Heart left ventricle (tissue), 16 donors: ENCODE measurements at regions not wholly inside any gene's neighbourhood (a gene's known extent, or its start where the extent isn't known, plus 50 kb on each side); places are given as distances from the start of the nearest gene placed in this dataset.
"Not testable (repeated sequence)": the region's sequence is repeated elsewhere in the genome, so short reads cannot be mapped to it uniquely, and the experiment has no call there.

Experiments
- ATAC-seq, 4 donors: fragments of 200-7000 bp; cut with Tn5 transposase; one replicate each; pipeline ENCODE4 v1.9.1; 2020 to 2022; ENCODE audit warnings: moderate library complexity in 4 of 4, mild to moderate bottlenecking in 3 of 4, moderate number of reproducible peaks in 1 of 4
- DNase-seq, 5 donors: peaks; one replicate each; pipeline ENCODE4 v3.0.0-alpha.2; 2020
- H3K27ac ChIP-seq, 12 donors: fragments of 200-600 bp; sonication (generic) in 4 of 12; one replicate each; pipeline versions ENCODE4 v1.5.0 to v1.8.0; 2016 to 2022; ENCODE audit warnings: mild to moderate bottlenecking in 2 of 12
- H3K27me3 ChIP-seq, 9 donors: fragments of 200-600 bp; sonication (generic) in 2 of 9; one replicate each; pipeline versions ENCODE4 v1.5.1 to v1.8.0; 2016 to 2022; ENCODE audit warnings: mild to moderate bottlenecking in 3 of 9
- H3K36me3 ChIP-seq, 9 donors: fragments of 200-600 bp; sonication (generic) in 2 of 9; one replicate each; pipeline versions ENCODE4 v1.5.0 to v1.8.0; 2018 to 2022; ENCODE audit warnings: mild to moderate bottlenecking in 2 of 9
- H3K4me1 ChIP-seq, 12 donors: fragments of 200-600 bp; sonication (generic) in 4 of 12; one replicate each; pipeline versions ENCODE4 v1.5.0 to v1.8.0; 2016 to 2022; ENCODE audit warnings: mild to moderate bottlenecking in 3 of 12
- H3K4me3 ChIP-seq, 12 donors: fragments of 200-600 bp; sonication (generic) in 4 of 12; one replicate each; pipeline versions ENCODE4 v1.5.0 to v1.8.0; 2017 to 2022; ENCODE audit warnings: mild to moderate bottlenecking in 9 of 12, moderate library complexity in 4 of 12
- H3K9me3 ChIP-seq, 12 donors: fragments of 200-600 bp; sonication (generic) in 4 of 12; one replicate each; pipeline versions ENCODE4 v1.5.0 to v1.8.0; 2016 to 2022; ENCODE audit warnings: mild to moderate bottlenecking in 1 of 12
- CTCF ChIP-seq, 12 donors: fragments of 200-600 bp; sonication (generic) in 4 of 12; IDR thresholded peaks; one replicate each; pipeline versions ENCODE4 v1.5.0 to v1.8.0; 2018 to 2022; ENCODE audit warnings: antibody characterized with exemption in 12 of 12, mild to moderate bottlenecking in 5 of 12
- POLR2A ChIP-seq, 2 donors: fragments of 450-650 bp; IDR thresholded peaks; one replicate each; pipeline ENCODE4 v1.6.1; 2017; ENCODE audit warnings: antibody characterized with exemption in 2 of 2, mild to moderate bottlenecking in 2 of 2, moderate library complexity in 2 of 2
- WGBS, 4 donors: extraction: QIAGEN DNeasy Blood & Tissue Kit in 2 of 4; methylation state at CpG; one replicate each; pipeline versions ENCODE4 v1.1.5 to v1.1.7; 2013 to 2018; 5-methylcytosine and 5-hydroxymethylcytosine counted together
- intact Hi-C, 10 donors: fragments of 100-400 bp; cut with DNase I; formaldehyde crosslinking; loops; one replicate each; pipeline versions ENCODE4 v1.11.1 to v1.14.2; 2022
- donor health status: ischemic (EF 13 %, LVEDD 7.1; RV severe dilation, severe dysfunction).
- donor health status: healthy with polysubstance abuse.
- donor health status: DM: no; HTN: yes; CAD: no.
- donor health status: DM: no; HTN: no; CAD: no.
- donor health status: ischemic (EF 25% LVEDD 6.9; RV normal size, moderate dysfunction).
- donor health status: ischemic (EF 25% LVEDD 5.7; RV mildly dilated, moderate dysfunction).
- donor health status: healthy.
- donor health status: DM: yes; HTN: yes; CAD: no.
- donor health status: ischemic (EF 35%, LVEDD 5.7; RV mildly dilated, moderate dysfunction).
- donor health status: nonischemic (EF 11% LVEDD 7.7; RV severe dilation, severe dysfunction).
- donor health status: DM: yes; HTN: yes; CAD: no.
- donor health status: PGD.
- donor health status: ischemic (EF 29% LVEDD 5.4; RV normal size, mild dysfunction).
- donor health status: nonischemic (EF 23%, LVEDD 6.1; RV moderate dilation, normal function).

- no peak overlapping the region for H3K4me3 ChIP-seq
- intact Hi-C loops = no loop called here
- no peaks in the 10 kb centered on the region for H3K4me1 ChIP-seq
- no peak overlapping the region for H3K27ac ChIP-seq
- H3K36me3 ChIP-seq = no peaks in the 10 kb centered on the region
- H3K27me3 ChIP-seq = no peaks in the 10 kb centered on the region
- no peak for ATAC-seq
- no peak for TF ChIP-seq POLR2A (IDR thresholded peaks at IDR 0.05)
- no peak for TF ChIP-seq CTCF (IDR thresholded peaks at IDR 0.05)
- H3K9me3 ChIP-seq = peaks cover 0 to 14% (median 0%) of the 10 kb centered on the region in 12 donors
- no peak for DNase-seq
- WGBS, 4 donors = 67 to 90% (median 78%) methylated on average over 2 of the region's 2 CpGs
Observed at GRCh38 chr6:67433124-67433523, 1202.0 kb upstream of the ADGRB3 start.

- no peak for TF ChIP-seq CTCF (IDR thresholded peaks at IDR 0.05)
- no peak for TF ChIP-seq POLR2A (IDR thresholded peaks at IDR 0.05)
- peaks cover 0 to 14% (median 0%) of the 10 kb centered on the region in 12 donors for H3K9me3 ChIP-seq
- WGBS, 4 donors = 44 to 53% (median 47%) methylated on average over 6 of the region's 6 CpGs
- H3K4me1 ChIP-seq = no peaks in the 10 kb centered on the region
- no peak for DNase-seq
- H3K36me3 ChIP-seq = no peaks in the 10 kb centered on the region
- intact Hi-C loops = no loop called here
- H3K4me3 ChIP-seq = no peak overlapping the region
- no peak for ATAC-seq
- H3K27ac ChIP-seq = no peak overlapping the region
- no peaks in the 10 kb centered on the region for H3K27me3 ChIP-seq
Observed at GRCh38 chr6:67431076-67431475, 1204.0 kb upstream of the ADGRB3 start.

GRCh38 chr6:67426686-67427085 lies 1208.4 kb upstream of the ADGRB3 start:
- H3K4me3 ChIP-seq, intact Hi-C loops, ATAC-seq, H3K4me1 ChIP-seq, DNase-seq, H3K27ac ChIP-seq, H3K27me3 ChIP-seq, H3K36me3 ChIP-seq: not testable (repeated sequence)
- WGBS, 4 donors = 75 to 80% (median 78%) methylated on average over 4 of the region's 4 CpGs
- peaks cover 0 to 22% (median 2%) of the 10 kb centered on the region in 12 donors for H3K9me3 ChIP-seq

- WGBS, 4 donors = 65 to 73% (median 70%) methylated on average over 3 of the region's 3 CpGs
- Histone ChIP-seq H3K36me3 (no peaks in the 10 kb centered on the region), H3K9me3 (no peaks in the 10 kb centered on the region), H3K27ac (no peak overlapping the region), H3K4me3 (no peak overlapping the region), H3K27me3 (no peaks in the 10 kb centered on the region), H3K4me1 (no peaks in the 10 kb centered on the region)
- DNase-seq (no peak), ATAC-seq (no peak)
- intact Hi-C loops = no loop called here
- no peak for TF ChIP-seq POLR2A (IDR thresholded peaks at IDR 0.05)
- no peak for TF ChIP-seq CTCF (IDR thresholded peaks at IDR 0.05)
Observed at GRCh38 chr6:67412035-67412434, 1223.0 kb upstream of the ADGRB3 start.

DNA sequence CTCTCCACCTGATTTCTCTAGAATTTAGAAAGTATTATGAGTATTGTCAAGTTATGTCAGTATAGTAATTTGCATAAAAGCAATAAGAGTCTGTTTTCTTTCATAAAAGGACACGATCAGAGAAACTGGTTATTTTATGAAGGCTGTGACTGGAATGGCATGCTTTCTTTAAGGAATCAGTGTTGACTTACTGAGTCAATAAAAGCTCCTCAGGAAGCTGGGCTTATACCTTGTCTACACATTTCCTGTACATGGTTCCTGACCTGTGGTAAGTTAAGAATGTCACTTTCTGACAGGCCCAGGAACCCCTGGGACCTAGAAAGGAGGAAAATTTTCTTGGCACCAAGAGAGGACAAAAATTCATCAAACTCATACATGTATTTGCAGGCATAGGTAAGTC lies 1224.0 kb upstream of the ADGRB3 start:
- TF ChIP-seq POLR2A (IDR thresholded peaks at IDR 0.05) = no peak
- no peak for TF ChIP-seq CTCF (IDR thresholded peaks at IDR 0.05)
- H3K9me3 ChIP-seq = peaks cover 0 to 1% (median 0%) of the 10 kb centered on the region in 12 donors
- 52 to 74% (median 63%) methylated on average over 1 of the region's 1 CpG for WGBS, 4 donors
- intact Hi-C loops = no loop called here
- ATAC-seq (no peak), DNase-seq (no peak)
- H3K4me1 ChIP-seq = no peaks in the 10 kb centered on the region
- H3K27me3 ChIP-seq = no peaks in the 10 kb centered on the region
- H3K36me3 ChIP-seq = no peaks in the 10 kb centered on the region
- no peak overlapping the region for H3K4me3 ChIP-seq
- H3K27ac ChIP-seq = no peak overlapping the region
